ENCODE measurements at regions not wholly inside any gene's neighbourhood (a gene's known extent, or its start where the extent isn't known, plus 50 kb on each side); places are given as distances from the start of the nearest gene placed in this dataset.

DNA sequence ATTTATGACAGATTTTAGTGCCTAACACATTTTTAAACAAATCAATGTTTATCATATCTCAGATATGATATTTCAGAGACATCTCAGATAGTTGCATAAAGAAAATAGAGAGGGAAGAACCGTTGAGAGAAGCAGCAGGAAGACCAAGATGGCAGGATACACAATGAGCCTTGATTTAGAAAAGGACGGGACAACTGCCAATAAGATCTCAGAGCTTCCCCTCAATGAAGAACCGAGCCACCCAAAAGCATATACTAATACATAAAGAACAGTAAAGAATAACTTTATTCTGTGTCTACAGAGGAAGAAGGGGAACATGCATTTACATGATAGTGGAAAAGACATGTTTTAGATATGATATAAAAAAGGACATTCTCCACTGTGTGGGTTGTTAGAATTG is 375.9 kb upstream of the SOX5 start:
- FAIRE-seq (no peak), ATAC-seq (no peak), DNase-seq (ENCODE audit: low spot score) (no peak)
- Histone ChIP-seq H3K27ac (ENCODE audit: extremely low read length, insufficient read depth, low read length) (no peak overlapping the region), H3K36me3 (replicated peaks in 1 of 2; ENCODE audit: control insufficient read depth in 1 of 2, insufficient read depth in 2 of 2, low read length in 2 of 2) (no peaks in the 10 kb centered on the region), H4K20me1 (ENCODE audit: insufficient read depth, low read length) (no peaks in the 10 kb centered on the region), H3K4me2 (ENCODE audit: low read depth, low read length) (no peak overlapping the region), H3K4me1 (ENCODE audit: insufficient read depth, low read length) (no peaks in the 10 kb centered on the region), H3K79me2 (ENCODE audit: insufficient read depth, low read length) (no peaks in the 10 kb centered on the region), H2AFZ (ENCODE audit: low read length) (no peak overlapping the region), H3K27me3 (ENCODE audit: control insufficient read depth in 1 of 2, insufficient read depth in 2 of 2, low read length in 2 of 2) (no peaks in the 10 kb centered on the region), H3K9ac (ENCODE audit: insufficient read depth, low read depth, low read length) (no peak overlapping the region), H3K9me3 (ENCODE audit: low read length) (no peaks in the 10 kb centered on the region), H3K4me3 (replicated peaks in 1 of 3; ENCODE audit: insufficient read depth in 1 of 3, low read depth in 2 of 3, low read length in 3 of 3) (no peak overlapping the region)
- WGBS (ENCODE audit: low lambda C conversion rate), result 14% methylated on average over 3 of the region's 3 CpGs
- ChIA-PET CTCF (ENCODE audit: low intra/inter-chr PET ratio, low total read pairs) (no interaction called here), POLR2A (no interaction called here)
- BruUV-seq (replicated peaks), result no TSS peak
- intact Hi-C loops (cut with micrococcal nuclease; ENCODE audit: unreplicated experiment) (no loop called here), in situ Hi-C loops (cut with HindIII; ENCODE audit: extremely low pct_ligation_motif_present, low pct_unique_long_range_greater_than_20kb) (no loop called here)
- TF ChIP-seq POGZ (CRISPR knock-in tag; IDR thresholded peaks at IDR 0.05) (no peak), NCOR1 (IDR thresholded peaks at IDR 0.05; ENCODE audit: borderline replicate concordance, low read length) (no peak), CSRNP2 (CRISPR knock-in tag; conservative IDR thresholded peaks at IDR 0.05; ENCODE audit: low read depth) (no peak), ZNF234 (CRISPR knock-in tag; conservative IDR thresholded peaks at IDR 0.05) (no peak), ZNF737 (CRISPR knock-in tag; IDR thresholded peaks at IDR 0.05; ENCODE audit: borderline replicate concordance) (no peak), JUNB (CRISPR knock-in tag; IDR thresholded peaks at IDR 0.05; ENCODE audit: borderline replicate concordance) (no peak), HNRNPL (IDR thresholded peaks at IDR 0.05; ENCODE audit: low read depth, low read length) (no peak), IKZF4 (CRISPR knock-in tag; IDR thresholded peaks at IDR 0.05; ENCODE audit: borderline replicate concordance, low read depth, not compliant biosample characterization) (no peak), NFKBIZ (CRISPR knock-in tag; IDR thresholded peaks at IDR 0.05) (no peak), ZNF704 (CRISPR knock-in tag; IDR thresholded peaks at IDR 0.05; ENCODE audit: borderline replicate concordance) (no peak), POGK (CRISPR knock-in tag; conservative IDR thresholded peaks at IDR 0.05) (no peak), HOXA9 (CRISPR knock-in tag; IDR thresholded peaks at IDR 0.05; ENCODE audit: borderline replicate concordance) (no peak), ZFP37 (CRISPR knock-in tag; IDR thresholded peaks at IDR 0.05; ENCODE audit: borderline replicate concordance) (no peak), ZNF530 (CRISPR knock-in tag; IDR thresholded peaks at IDR 0.05; ENCODE audit: low read depth) (no peak), ZNF30 (CRISPR knock-in tag; IDR thresholded peaks at IDR 0.05) (no peak), TBX3 (IDR thresholded peaks at IDR 0.05; ENCODE audit: borderline replicate concordance) (no peak)
- TF ChIP-seq, protein P1, sequence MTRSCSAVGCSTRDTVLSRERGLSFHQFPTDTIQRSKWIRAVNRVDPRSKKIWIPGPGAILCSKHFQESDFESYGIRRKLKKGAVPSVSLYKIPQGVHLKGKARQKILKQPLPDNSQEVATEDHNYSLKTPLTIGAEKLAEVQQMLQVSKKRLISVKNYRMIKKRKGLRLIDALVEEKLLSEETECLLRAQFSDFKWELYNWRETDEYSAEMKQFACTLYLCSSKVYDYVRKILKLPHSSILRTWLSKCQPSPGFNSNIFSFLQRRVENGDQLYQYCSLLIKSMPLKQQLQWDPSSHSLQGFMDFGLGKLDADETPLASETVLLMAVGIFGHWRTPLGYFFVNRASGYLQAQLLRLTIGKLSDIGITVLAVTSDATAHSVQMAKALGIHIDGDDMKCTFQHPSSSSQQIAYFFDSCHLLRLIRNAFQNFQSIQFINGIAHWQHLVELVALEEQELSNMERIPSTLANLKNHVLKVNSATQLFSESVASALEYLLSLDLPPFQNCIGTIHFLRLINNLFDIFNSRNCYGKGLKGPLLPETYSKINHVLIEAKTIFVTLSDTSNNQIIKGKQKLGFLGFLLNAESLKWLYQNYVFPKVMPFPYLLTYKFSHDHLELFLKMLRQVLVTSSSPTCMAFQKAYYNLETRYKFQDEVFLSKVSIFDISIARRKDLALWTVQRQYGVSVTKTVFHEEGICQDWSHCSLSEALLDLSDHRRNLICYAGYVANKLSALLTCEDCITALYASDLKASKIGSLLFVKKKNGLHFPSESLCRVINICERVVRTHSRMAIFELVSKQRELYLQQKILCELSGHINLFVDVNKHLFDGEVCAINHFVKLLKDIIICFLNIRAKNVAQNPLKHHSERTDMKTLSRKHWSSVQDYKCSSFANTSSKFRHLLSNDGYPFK (CRISPR knock-in tag; IDR thresholded peaks at IDR 0.05; ENCODE audit: borderline replicate concordance), result no peak

Data from HepG2 (cell line).